C4-2B (cell line): ENCODE measurements at regions not wholly inside any gene's neighbourhood (a gene's known extent, or its start where the extent isn't known, plus 50 kb on each side); places are given as distances from the start of the nearest gene placed in this dataset.

ENCODE experiments used
- ZFX ChIP-seq: fragments of 450-650 bp; IDR thresholded peaks from 2 replicates; pipeline ENCODE4 v1.6.1; 2017
- TF ChIP-seq, protein P1 (sequence below): fragments of 450-650 bp; conservative IDR thresholded peaks from 2 replicates; pipeline ENCODE4 v1.5.1; 2017; ENCODE audit warnings: mild to moderate bottlenecking

DNA sequence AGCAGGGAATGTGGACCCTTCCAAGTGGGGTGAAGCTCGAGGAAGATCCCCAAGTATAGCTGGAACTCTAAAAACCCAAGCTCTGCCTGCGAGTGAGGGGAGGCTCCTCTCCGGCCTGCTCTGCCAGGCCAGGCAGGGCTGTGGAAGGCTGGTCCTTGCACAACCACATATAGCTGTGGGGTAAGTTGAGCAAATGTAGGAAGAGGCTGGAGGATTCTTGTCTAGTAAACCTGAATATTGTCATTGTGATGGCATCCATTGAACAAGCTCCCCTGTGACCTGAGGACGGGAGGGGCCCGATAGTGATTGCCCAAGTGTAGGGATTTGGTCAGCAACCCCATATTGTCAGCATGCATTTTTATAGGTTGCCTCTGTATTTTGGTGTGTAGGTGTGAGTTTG is 103.0 kb downstream of the ACKR3 start:
- TF ChIP-seq, protein P1, sequence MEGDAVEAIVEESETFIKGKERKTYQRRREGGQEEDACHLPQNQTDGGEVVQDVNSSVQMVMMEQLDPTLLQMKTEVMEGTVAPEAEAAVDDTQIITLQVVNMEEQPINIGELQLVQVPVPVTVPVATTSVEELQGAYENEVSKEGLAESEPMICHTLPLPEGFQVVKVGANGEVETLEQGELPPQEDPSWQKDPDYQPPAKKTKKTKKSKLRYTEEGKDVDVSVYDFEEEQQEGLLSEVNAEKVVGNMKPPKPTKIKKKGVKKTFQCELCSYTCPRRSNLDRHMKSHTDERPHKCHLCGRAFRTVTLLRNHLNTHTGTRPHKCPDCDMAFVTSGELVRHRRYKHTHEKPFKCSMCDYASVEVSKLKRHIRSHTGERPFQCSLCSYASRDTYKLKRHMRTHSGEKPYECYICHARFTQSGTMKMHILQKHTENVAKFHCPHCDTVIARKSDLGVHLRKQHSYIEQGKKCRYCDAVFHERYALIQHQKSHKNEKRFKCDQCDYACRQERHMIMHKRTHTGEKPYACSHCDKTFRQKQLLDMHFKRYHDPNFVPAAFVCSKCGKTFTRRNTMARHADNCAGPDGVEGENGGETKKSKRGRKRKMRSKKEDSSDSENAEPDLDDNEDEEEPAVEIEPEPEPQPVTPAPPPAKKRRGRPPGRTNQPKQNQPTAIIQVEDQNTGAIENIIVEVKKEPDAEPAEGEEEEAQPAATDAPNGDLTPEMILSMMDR, result no peak
- TF ChIP-seq ZFX, result no peak
